ENCODE measurements at regions not wholly inside any gene's neighbourhood (a gene's known extent, or its start where the extent isn't known, plus 50 kb on each side); places are given as distances from the start of the nearest gene placed in this dataset.

DNA sequence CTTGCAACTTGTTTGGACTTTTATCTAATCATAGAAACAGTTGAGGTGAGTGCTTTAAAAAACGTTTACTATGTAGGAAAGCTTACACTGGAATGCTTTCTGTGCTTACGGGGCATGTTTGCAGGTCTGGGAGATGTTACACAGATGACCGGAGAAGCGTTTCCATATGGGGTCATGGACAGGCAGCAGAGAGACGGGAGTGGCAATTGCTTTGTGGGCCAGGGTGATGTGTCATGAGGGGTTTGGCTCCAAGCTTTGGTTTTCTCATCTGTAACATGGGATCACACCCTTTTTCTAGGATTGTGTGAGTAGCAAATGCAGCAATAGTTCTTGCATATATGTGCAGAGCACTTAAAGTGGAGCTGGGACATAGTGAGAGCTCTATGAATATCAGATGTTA, 174.8 kb upstream of the MKI67 start:
- ChIA-PET CTCF (no interaction called here), POLR2A (no interaction called here)
- Mint-ChIP-seq H3K4me3 (no peak overlapping the region), H3K9me3 (peaks cover 6% of the 10 kb centered on the region), H3K36me3 (ENCODE audit: low read depth) (no peaks in the 10 kb centered on the region), H3K27me3 (no peaks in the 10 kb centered on the region), H3K27ac (no peak overlapping the region), H3K4me1 (no peaks in the 10 kb centered on the region)
- TF ChIP-seq CTCF (IDR thresholded peaks at IDR 0.05), result no peak
- intact Hi-C loops (cut with micrococcal nuclease), result no loop called here
- no peak for ATAC-seq (ENCODE audit: low read depth)
- DNase-seq, result no peak

GRCh38 chr10:128302808-128303207, 176.6 kb upstream of the MKI67 start:
- Mint-ChIP-seq H3K4me3 (no peak overlapping the region), H3K9me3 (peaks cover 6% of the 10 kb centered on the region), H3K27me3 (no peaks in the 10 kb centered on the region), H3K36me3 (ENCODE audit: low read depth) (no peaks in the 10 kb centered on the region), H3K4me1 (no peaks in the 10 kb centered on the region), H3K27ac (no peak overlapping the region)
- intact Hi-C loops (cut with micrococcal nuclease), result no loop called here
- POLR2A ChIA-PET, result no interaction called here
- ATAC-seq (ENCODE audit: low read depth) (no peak), DNase-seq (no peak)
- TF ChIP-seq CTCF (IDR thresholded peaks at IDR 0.05), result no peak
- CTCF ChIA-PET, result no interaction called here

- DNase-seq (no peak), ATAC-seq (ENCODE audit: low read depth) (no peak)
- ChIA-PET CTCF (no interaction called here), POLR2A (no interaction called here)
- peaks cover 6% of the 10 kb centered on the region for H3K9me3 Mint-ChIP-seq
- TF ChIP-seq CTCF (IDR thresholded peaks at IDR 0.05), result no peak
- H3K36me3 Mint-ChIP-seq (ENCODE audit: low read depth), result no peaks in the 10 kb centered on the region
- intact Hi-C loops (cut with micrococcal nuclease), result no loop called here
- no peak overlapping the region for H3K4me3 Mint-ChIP-seq
- H3K27ac Mint-ChIP-seq, result no peak overlapping the region
- H3K4me1 Mint-ChIP-seq, result no peaks in the 10 kb centered on the region
- no peaks in the 10 kb centered on the region for H3K27me3 Mint-ChIP-seq
Measured at GRCh38 chr10:128304271-128304670, 178.0 kb upstream of the MKI67 start.

GRCh38 chr10:128305601-128306345, 179.6 kb upstream of the MKI67 start:
- ChIA-PET POLR2A (interaction anchor here (0.7 kb wide), 1 partner anchor 36 kb away, joined by 3 read pairs; no protein-coding TSS in a partner anchor), CTCF (no interaction called here)
- ATAC-seq (ENCODE audit: low read depth), result no peak
- Mint-ChIP-seq H3K9me3 (peaks cover 6% of the 10 kb centered on the region), H3K4me1 (no peaks in the 10 kb centered on the region), H3K27ac (no peak overlapping the region), H3K27me3 (no peaks in the 10 kb centered on the region), H3K36me3 (ENCODE audit: low read depth) (no peaks in the 10 kb centered on the region), H3K4me3 (no peak overlapping the region)
- DNase-seq, result no peak
- TF ChIP-seq CTCF (IDR thresholded peaks at IDR 0.05), result no peak
- intact Hi-C loops (cut with micrococcal nuclease), result no loop called here

DNA sequence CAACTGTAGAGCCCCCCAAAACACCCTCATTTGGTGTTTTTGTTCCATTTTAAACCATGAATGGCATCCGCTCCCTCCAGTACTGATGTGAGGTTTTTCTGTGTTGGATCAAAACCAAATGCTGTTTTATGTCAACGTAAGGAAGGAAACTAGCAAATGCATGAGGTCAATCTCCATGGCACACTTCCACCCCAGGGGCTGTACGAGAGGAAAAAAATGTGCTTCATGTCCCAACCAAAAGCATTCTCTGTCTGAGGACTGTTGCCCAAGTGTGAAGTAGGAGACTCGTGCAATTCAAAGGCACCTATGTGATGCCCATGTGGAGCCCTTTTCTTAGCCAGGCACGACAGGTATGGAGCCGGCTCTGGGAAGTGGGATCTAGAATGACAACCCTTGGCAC, 180.3 kb upstream of the MKI67 start:
- peaks cover 4% of the 10 kb centered on the region for H3K9me3 Mint-ChIP-seq
- DNase-seq (no peak), ATAC-seq (ENCODE audit: low read depth) (no peak)
- intact Hi-C loops (cut with micrococcal nuclease), result no loop called here
- H3K36me3 Mint-ChIP-seq (ENCODE audit: low read depth), result no peaks in the 10 kb centered on the region
- POLR2A ChIA-PET, result no interaction called here
- CTCF ChIA-PET, result no interaction called here
- H3K4me3 Mint-ChIP-seq, result no peak overlapping the region
- TF ChIP-seq CTCF (IDR thresholded peaks at IDR 0.05), result no peak
- H3K27ac Mint-ChIP-seq, result no peak overlapping the region
- H3K4me1 Mint-ChIP-seq, result no peaks in the 10 kb centered on the region
- H3K27me3 Mint-ChIP-seq, result no peaks in the 10 kb centered on the region
